BLaER1 treated with 17β-estradiol and CSF1 and Interleukin-3, amounts not matched to agents 10 nM and 100 nM (cell line): ENCODE measurements at regions not wholly inside any gene's neighbourhood (a gene's known extent, or its start where the extent isn't known, plus 50 kb on each side); places are given as distances from the start of the nearest gene placed in this dataset.

Source experiments
- H3K27ac ChIP-seq, 11 experiments: shearing (Covaris generic); formaldehyde crosslinking; 2 replicates each; pipeline ENCODE4 v1.8.1; 2022
- H3K27me3 ChIP-seq, 11 experiments: shearing (Covaris generic); formaldehyde crosslinking; 2 replicates each; pipeline ENCODE4 v1.8.1; 2022
- H3K36me3 ChIP-seq, 11 experiments: shearing (Covaris generic); formaldehyde crosslinking; 2 replicates each; pipeline ENCODE4 v1.8.1; 2022
- H3K4me1 ChIP-seq, 10 experiments: shearing (Covaris generic); formaldehyde crosslinking; 2 replicates each; pipeline ENCODE4 v1.8.1; 2022
- H3K4me2 ChIP-seq, 11 experiments: shearing (Covaris generic); formaldehyde crosslinking; 2 replicates each; pipeline ENCODE4 v1.8.1; 2022
- H3K4me3 ChIP-seq, 10 experiments: shearing (Covaris generic); formaldehyde crosslinking; 2 replicates each; pipeline ENCODE4 v1.8.1; 2022
- H3K9ac ChIP-seq, 11 experiments: shearing (Covaris generic); formaldehyde crosslinking; 2 replicates each; pipeline ENCODE4 v1.8.1; 2022
- H3K9me3 ChIP-seq, 11 experiments: shearing (Covaris generic); formaldehyde crosslinking; replicated peaks in 1 of 11; 2 replicates each; pipeline ENCODE4 v1.8.1; 2022
- H4K20me1 ChIP-seq, 11 experiments: shearing (Covaris generic); formaldehyde crosslinking; 2 replicates each; pipeline ENCODE4 v1.8.1; 2022
- Cebpa-rat ChIP-seq, 11 experiments: shearing (Covaris generic); IDR thresholded peaks; 2 replicates each; pipeline ENCODE4 v1.8.1; 2022

DNA sequence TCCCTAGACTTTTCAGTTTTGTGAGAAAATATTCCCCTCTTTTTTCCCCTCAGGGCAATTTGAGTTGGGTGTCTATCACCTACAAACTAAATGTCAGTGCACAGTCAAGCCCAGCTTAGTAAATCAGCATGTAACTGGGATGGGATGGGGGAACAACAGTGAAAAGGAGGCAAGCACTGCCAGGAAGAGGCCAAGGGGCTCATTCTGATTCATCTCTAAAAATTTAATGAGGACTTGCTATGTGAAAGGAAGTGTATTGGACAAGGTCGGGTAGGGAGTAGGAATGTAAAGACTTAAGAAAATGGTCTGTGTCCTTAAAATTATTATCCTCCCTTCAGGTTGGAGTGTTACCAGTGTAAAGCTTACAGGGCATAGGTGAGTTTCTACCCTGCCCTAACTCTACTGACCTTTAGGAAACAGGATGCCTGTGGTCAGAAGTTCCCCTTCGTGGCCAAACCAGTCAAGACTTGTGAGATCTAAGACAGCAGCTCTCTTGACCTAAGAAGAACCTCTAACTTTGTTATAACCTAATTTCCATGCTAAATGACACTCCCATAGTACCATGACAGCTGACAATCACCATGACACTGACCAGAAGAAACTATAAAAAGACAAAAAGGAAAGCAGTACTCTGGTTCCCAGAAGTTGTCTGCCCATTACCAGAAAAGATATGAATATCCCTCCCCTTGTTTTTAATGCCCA, 194.4 kb upstream of the LDB2 start:
- H3K4me3 ChIP-seq, result no peak overlapping the region

DNA sequence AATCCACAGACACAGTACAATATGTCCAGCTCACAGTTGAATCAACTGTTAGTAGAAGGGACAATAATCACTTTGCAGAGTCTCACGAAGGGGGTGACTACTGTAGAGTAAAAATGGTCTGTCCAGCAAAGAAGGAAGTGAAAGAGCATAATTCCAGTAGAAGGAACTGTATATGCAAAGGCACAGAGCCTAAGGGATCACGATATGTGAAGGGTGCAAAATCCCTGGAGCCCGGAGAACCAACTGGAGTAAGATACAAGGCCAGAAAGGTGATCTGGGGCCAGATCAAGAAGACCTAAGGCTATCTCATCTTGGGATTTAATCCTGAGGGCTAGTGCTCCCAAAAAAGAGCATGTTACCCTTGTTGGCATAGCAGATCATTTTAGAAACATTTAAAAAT, 192.7 kb upstream of the LDB2 start:
- H3K9me3 ChIP-seq, result peaks cover 0 to 13% (median 0%) of the 10 kb centered on the region in 11 experiments; a peak in 3 of 22 replicates
- no peaks in the 10 kb centered on the region for H3K27me3 ChIP-seq
- peaks cover 0 to 54% (median 6%) of the 10 kb centered on the region in 10 experiments; a peak in 9 of 20 replicates for H3K4me1 ChIP-seq
- no peaks in the 10 kb centered on the region for H3K36me3 ChIP-seq
- no peak overlapping the region for H3K4me3 ChIP-seq
- no peak overlapping the region for H3K9ac ChIP-seq
- no peak for TF ChIP-seq Cebpa-rat (IDR thresholded peaks at IDR 0.05)
- H4K20me1 ChIP-seq, result no peaks in the 10 kb centered on the region
- H3K4me2 ChIP-seq, result peak overlapping the region in 2 of 11 experiments; percentile 12 to 38; a peak in 2 of 22 replicates
- H3K27ac ChIP-seq, result no peak overlapping the region

More for the DNA sequence above, 194.4 kb upstream of the LDB2 start:
- H3K4me1 ChIP-seq, result peaks cover 0 to 49% (median 6%) of the 10 kb centered on the region in 10 experiments; a peak in 9 of 20 replicates
- H3K27me3 ChIP-seq, result no peaks in the 10 kb centered on the region
- peak overlapping the region in 6 of 11 experiments; percentile 8 to 82 (median 44); a peak in 10 of 22 replicates for H3K4me2 ChIP-seq
- H3K9me3 ChIP-seq, result peaks cover 0 to 6% (median 0%) of the 10 kb centered on the region in 11 experiments; a peak in 1 of 22 replicates
- H3K27ac ChIP-seq, result peak overlapping the region in 2 of 11 experiments; percentile 5 to 37; a peak in 3 of 22 replicates
- no peak overlapping the region for H3K9ac ChIP-seq
- no peaks in the 10 kb centered on the region for H4K20me1 ChIP-seq
- no peak for TF ChIP-seq Cebpa-rat (IDR thresholded peaks at IDR 0.05)
- H3K36me3 ChIP-seq, result no peaks in the 10 kb centered on the region

- TF ChIP-seq Cebpa-rat (IDR thresholded peaks at IDR 0.05), result no peak
- Histone ChIP-seq H3K4me3 (no peak overlapping the region), H3K27ac (no peak overlapping the region), H3K4me2 (no peak overlapping the region), H3K36me3 (no peaks in the 10 kb centered on the region), H3K27me3 (no peaks in the 10 kb centered on the region), H3K4me1 (peaks cover 0 to 62% (median 6%) of the 10 kb centered on the region in 10 experiments; a peak in 9 of 20 replicates), H3K9ac (no peak overlapping the region), H3K9me3 (peaks cover 0 to 13% (median 0%) of the 10 kb centered on the region in 11 experiments; a peak in 3 of 22 replicates), H4K20me1 (no peaks in the 10 kb centered on the region)
These were observed 191.6 kb upstream of the LDB2 start for GRCh38 chr4:17090063-17090462.

GRCh38 chr4:17085416-17085815, 187.0 kb upstream of the LDB2 start:
- Histone ChIP-seq H3K4me2 (peak overlapping the region in 3 of 11 experiments; percentile 30 to 50 (median 38); a peak in 6 of 22 replicates), H3K4me3 (no peak overlapping the region), H3K4me1 (peaks cover 0 to 18% (median 0%) of the 10 kb centered on the region in 10 experiments; a peak in 6 of 20 replicates), H3K9ac (no peak overlapping the region), H3K27me3 (no peaks in the 10 kb centered on the region), H3K36me3 (no peaks in the 10 kb centered on the region), H4K20me1 (no peaks in the 10 kb centered on the region), H3K27ac (peak overlapping the region in 2 of 11 experiments; percentile 8 to 20; a peak in 1 of 22 replicates), H3K9me3 (peaks cover 0 to 13% (median 0%) of the 10 kb centered on the region in 11 experiments; a peak in 3 of 22 replicates)
- no peak for TF ChIP-seq Cebpa-rat (IDR thresholded peaks at IDR 0.05)

- H3K4me2 ChIP-seq, result no peak overlapping the region
- TF ChIP-seq Cebpa-rat (IDR thresholded peaks at IDR 0.05), result no peak
- no peak overlapping the region for H3K27ac ChIP-seq
- H3K9me3 ChIP-seq, result peaks cover 0 to 11% (median 0%) of the 10 kb centered on the region in 11 experiments; a peak in 2 of 22 replicates
- H3K27me3 ChIP-seq, result no peaks in the 10 kb centered on the region
- H3K9ac ChIP-seq, result no peak overlapping the region
- no peak overlapping the region for H3K4me3 ChIP-seq
- H3K36me3 ChIP-seq, result no peaks in the 10 kb centered on the region
- H4K20me1 ChIP-seq, result no peaks in the 10 kb centered on the region
- peaks cover 0 to 18% (median 0%) of the 10 kb centered on the region in 10 experiments; a peak in 6 of 20 replicates for H3K4me1 ChIP-seq
These were observed 183.7 kb upstream of the LDB2 start for GRCh38 chr4:17082186-17082585.

DNA sequence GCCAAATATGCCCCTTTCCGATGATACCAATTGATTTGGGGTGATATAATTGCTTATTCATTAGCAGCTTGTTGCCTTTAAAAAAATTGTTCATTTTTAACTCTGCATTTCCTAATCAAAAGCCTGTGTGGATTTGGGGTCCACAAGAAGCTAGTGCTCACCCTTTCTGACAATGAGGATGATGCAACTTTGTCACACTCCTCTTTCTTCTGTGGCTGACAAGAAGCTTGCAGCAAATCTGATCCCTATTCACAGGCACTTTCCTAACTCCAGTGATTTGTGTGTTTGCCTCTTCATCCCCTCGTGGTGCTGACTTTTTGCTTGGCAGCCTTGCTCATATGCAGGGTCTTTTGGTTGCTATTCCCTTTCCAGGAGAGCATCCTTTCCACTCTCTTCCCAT, 182.7 kb upstream of the LDB2 start:
- Histone ChIP-seq H3K36me3 (no peaks in the 10 kb centered on the region), H3K4me3 (no peak overlapping the region), H3K9ac (no peak overlapping the region), H3K27me3 (no peaks in the 10 kb centered on the region), H3K27ac (no peak overlapping the region), H4K20me1 (no peaks in the 10 kb centered on the region), H3K4me2 (no peak overlapping the region), H3K4me1 (peaks cover 0 to 13% (median 0%) of the 10 kb centered on the region in 10 experiments; a peak in 6 of 20 replicates), H3K9me3 (peaks cover 0 to 4% (median 0%) of the 10 kb centered on the region in 11 experiments; a peak in 1 of 22 replicates)
- 0 out of 22 replicates have a peak, but pooled peaks of 1 of the 11 experiments have one; percentile 27 for TF ChIP-seq Cebpa-rat (IDR thresholded peaks at IDR 0.05)

DNA sequence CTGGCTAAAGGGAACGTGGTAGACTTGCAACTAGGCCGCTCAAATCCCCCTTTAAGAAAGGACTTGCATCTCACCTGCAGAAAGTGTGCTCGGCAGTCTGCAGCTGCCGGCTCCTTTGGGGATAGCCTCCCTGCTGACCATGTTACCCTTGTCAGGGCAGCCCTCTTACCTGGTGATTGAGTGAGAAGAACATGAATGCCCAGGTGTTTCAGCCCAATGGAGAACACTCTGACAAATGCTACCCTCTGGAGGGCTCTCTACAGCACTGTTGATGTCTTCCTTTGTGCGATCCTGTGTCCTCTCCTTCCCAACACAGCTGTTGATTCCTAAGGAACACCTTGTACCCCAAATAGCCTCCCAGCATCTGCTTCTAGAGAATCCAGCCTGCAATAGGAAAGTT, 178.7 kb upstream of the LDB2 start:
- no peak overlapping the region for H3K4me3 ChIP-seq
- H3K27ac ChIP-seq, result no peak overlapping the region
- no peak overlapping the region for H3K9ac ChIP-seq
- no peaks in the 10 kb centered on the region for H3K4me1 ChIP-seq
- no peaks in the 10 kb centered on the region for H3K27me3 ChIP-seq
- no peak for TF ChIP-seq Cebpa-rat (IDR thresholded peaks at IDR 0.05)
- no peaks in the 10 kb centered on the region for H3K36me3 ChIP-seq
- no peaks in the 10 kb centered on the region for H3K9me3 ChIP-seq
- H3K4me2 ChIP-seq, result no peak overlapping the region
- no peaks in the 10 kb centered on the region for H4K20me1 ChIP-seq

DNA sequence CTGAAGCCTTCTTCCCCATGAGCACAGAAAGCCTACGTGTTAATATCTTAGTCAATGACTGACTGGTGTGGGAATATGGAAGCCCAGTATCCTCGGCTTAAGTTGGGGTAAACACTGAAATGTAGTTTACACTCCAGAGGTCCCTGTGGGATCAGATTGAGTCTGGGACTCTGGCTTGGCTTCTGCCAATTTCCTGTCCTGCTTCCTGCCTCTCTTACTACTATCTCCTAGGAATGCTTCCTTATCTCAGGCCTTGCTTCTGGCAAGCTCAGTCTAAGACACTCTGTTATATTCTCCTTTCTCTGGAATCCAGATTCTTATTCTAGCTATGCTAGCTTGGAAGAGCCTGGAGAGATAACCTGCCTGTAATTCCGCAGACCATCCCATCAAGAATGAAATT, 174.0 kb upstream of the LDB2 start:
- Histone ChIP-seq H4K20me1 (no peaks in the 10 kb centered on the region), H3K9ac (no peak overlapping the region), H3K4me3 (no peak overlapping the region), H3K4me1 (no peaks in the 10 kb centered on the region), H3K27me3 (no peaks in the 10 kb centered on the region), H3K27ac (no peak overlapping the region), H3K36me3 (no peaks in the 10 kb centered on the region), H3K9me3 (peaks cover 0 to 4% (median 0%) of the 10 kb centered on the region in 11 experiments; a peak in 3 of 22 replicates), H3K4me2 (no peak overlapping the region)
- TF ChIP-seq Cebpa-rat (IDR thresholded peaks at IDR 0.05), result no peak

DNA sequence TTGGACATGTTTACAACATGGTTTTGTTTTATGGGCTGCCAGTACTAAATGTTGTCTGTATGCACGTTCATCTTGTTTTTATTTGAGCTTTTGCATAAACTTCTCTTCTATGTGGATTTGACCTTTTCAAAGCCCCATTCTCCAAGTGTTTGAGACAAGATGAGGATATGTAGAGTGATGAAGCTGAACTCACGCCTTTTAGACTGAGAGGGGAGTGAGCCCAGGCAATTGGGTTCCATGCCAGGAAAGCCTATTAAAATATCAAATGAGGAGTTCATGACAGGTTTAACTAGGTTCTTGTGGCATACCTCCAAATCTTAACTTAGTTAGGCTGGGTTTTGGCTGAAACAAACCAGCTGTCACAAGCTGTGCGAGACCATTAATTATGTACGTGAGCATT, 170.4 kb upstream of the LDB2 start:
- no peak overlapping the region for H3K4me3 ChIP-seq
- TF ChIP-seq Cebpa-rat (IDR thresholded peaks at IDR 0.05), result no peak
- peaks cover 0 to 4% (median 0%) of the 10 kb centered on the region in 11 experiments; a peak in 3 of 22 replicates for H3K9me3 ChIP-seq
- no peak overlapping the region for H3K27ac ChIP-seq
- H3K4me1 ChIP-seq, result no peaks in the 10 kb centered on the region
- no peaks in the 10 kb centered on the region for H4K20me1 ChIP-seq
- no peaks in the 10 kb centered on the region for H3K36me3 ChIP-seq
- no peak overlapping the region for H3K9ac ChIP-seq
- H3K27me3 ChIP-seq, result no peaks in the 10 kb centered on the region
- H3K4me2 ChIP-seq, result no peak overlapping the region
